MM.1S (cell line): ENCODE measurements at regions not wholly inside any gene's neighbourhood (a gene's known extent, or its start where the extent isn't known, plus 50 kb on each side); places are given as distances from the start of the nearest gene placed in this dataset.

Experiments
- DNase-seq: peaks from one replicate; pipeline ENCODE4 v3.0.0-alpha.2; 2015
- H2AFZ ChIP-seq: fragments of 300-600 bp; sonication (generic); 2 replicates; pipeline ENCODE4 v1.6.0; 2016; ENCODE audit warnings: antibody characterized with exemption, low read length
- H3F3A ChIP-seq: fragments of 300-600 bp; sonication (generic); 2 replicates; pipeline ENCODE4 v1.6.1; 2016; ENCODE audit warnings: mild to moderate bottlenecking, antibody characterized with exemption, low read length, moderate library complexity, mixed read lengths; ENCODE audit not compliant: insufficient read depth
- H3K27ac ChIP-seq: fragments of 300-600 bp; sonication (generic); 2 replicates; pipeline ENCODE4 v1.5.1; 2016; ENCODE audit warnings: mild to moderate bottlenecking, low read length
- H3K27me3 ChIP-seq: fragments of 300-600 bp; sonication (generic); replicated peaks from 2 replicates; pipeline ENCODE4 v1.6.0; 2016; ENCODE audit warnings: low read length; ENCODE audit not compliant: insufficient read depth
- H3K36me3 ChIP-seq: fragments of 300-600 bp; sonication (generic); replicated peaks from 2 replicates; pipeline ENCODE4 v1.6.1; 2016; ENCODE audit warnings: mild to moderate bottlenecking, low read length, mixed read lengths; ENCODE audit not compliant: insufficient read depth
- H3K4me1 ChIP-seq: fragments of 300-600 bp; sonication (generic); 2 replicates; pipeline ENCODE4 v1.6.1; 2016; ENCODE audit warnings: low read length, mixed read lengths
- H3K4me2 ChIP-seq: fragments of 300-600 bp; sonication (generic); 2 replicates; pipeline ENCODE4 v1.6.0; 2016; ENCODE audit warnings: low read depth, low read length
- H3K4me3 ChIP-seq: fragments of 300-600 bp; sonication (generic); 2 replicates; pipeline ENCODE4 v1.5.1; 2016; ENCODE audit warnings: low read length, mixed read lengths
- H3K79me2 ChIP-seq: fragments of 300-600 bp; sonication (generic); 2 replicates; pipeline ENCODE4 v1.6.1; 2016; ENCODE audit warnings: mixed run types, low read length, mixed read lengths
- H3K9ac ChIP-seq: fragments of 300-600 bp; sonication (generic); 2 replicates; pipeline ENCODE4 v1.6.1; 2016; ENCODE audit warnings: low read length, mixed read lengths
- H3K9me2 ChIP-seq: fragments of 300-600 bp; sonication (generic); replicated peaks from 2 replicates; pipeline ENCODE4 v1.6.1; 2016; ENCODE audit warnings: mild to moderate bottlenecking, low read length, mixed read lengths; ENCODE audit not compliant: insufficient read depth
- H3K9me3 ChIP-seq: fragments of 300-600 bp; sonication (generic); replicated peaks from 2 replicates; pipeline ENCODE4 v1.6.1; 2016; ENCODE audit warnings: mild to moderate bottlenecking, low read length, mixed read lengths; ENCODE audit not compliant: insufficient read depth
- H4K20me1 ChIP-seq: fragments of 300-600 bp; sonication (generic); 2 replicates; pipeline ENCODE4 v1.6.1; 2016; ENCODE audit warnings: mild to moderate bottlenecking, low read length, moderate library complexity, mixed read lengths; ENCODE audit not compliant: insufficient read depth
- CTCF ChIP-seq: fragments of 300-600 bp; sonication (generic); IDR thresholded peaks from 2 replicates; pipeline ENCODE4 v1.5.1; 2016; ENCODE audit warnings: antibody characterized with exemption, low read length, mixed read lengths
- EZH2 ChIP-seq: fragments of 300-600 bp; sonication (generic); optimal IDR thresholded peaks from 2 replicates; pipeline ENCODE3; 2017; ENCODE audit warnings: low read depth, mild to moderate bottlenecking, antibody characterized with exemption, low read length, mixed read lengths
- EZH2phosphoT487 ChIP-seq: fragments of 300-600 bp; sonication (generic); IDR thresholded peaks from 2 replicates; pipeline ENCODE4 v1.6.1; 2018; ENCODE audit warnings: antibody characterized with exemption, low read length

DNA sequence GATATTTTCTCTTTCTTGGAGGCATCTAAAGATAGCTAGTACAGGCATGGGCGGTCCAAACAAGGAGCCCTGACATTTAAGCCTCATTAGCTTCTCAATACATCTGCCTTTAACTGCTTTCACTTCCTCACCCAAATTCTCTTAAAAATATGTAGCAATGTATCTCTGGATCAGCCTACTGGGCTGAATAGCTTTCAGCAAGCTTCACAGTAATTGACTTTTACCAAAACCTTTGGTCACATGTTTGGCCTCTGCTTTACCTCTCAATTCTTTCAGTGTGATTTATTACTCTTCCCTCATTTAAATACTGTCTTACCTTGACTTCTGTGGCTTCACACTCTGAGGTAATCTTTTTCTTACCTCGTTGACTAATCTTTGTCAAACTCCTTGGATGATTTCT is 1618.1 kb downstream of the GRIK2 start:
- H3K27ac ChIP-seq, result no peak overlapping the region
- no peak overlapping the region for H3K9ac ChIP-seq
- H3K4me2 ChIP-seq, result no peak overlapping the region
- H3K9me3 ChIP-seq, result no peaks in the 10 kb centered on the region
- H3K4me3 ChIP-seq, result no peak overlapping the region
- DNase-seq, result no peak
- no peaks in the 10 kb centered on the region for H3K27me3 ChIP-seq
- H3K9me2 ChIP-seq, result no peaks in the 10 kb centered on the region
- no peaks in the 10 kb centered on the region for H3K79me2 ChIP-seq
- TF ChIP-seq EZH2phosphoT487, result no peak
- no peak for TF ChIP-seq CTCF
- no peak for TF ChIP-seq EZH2
- H3K36me3 ChIP-seq, result no peaks in the 10 kb centered on the region
- no peaks in the 10 kb centered on the region for H3F3A ChIP-seq
- no peak overlapping the region for H2AFZ ChIP-seq
- H4K20me1 ChIP-seq, result no peaks in the 10 kb centered on the region
- H3K4me1 ChIP-seq, result no peaks in the 10 kb centered on the region

- H3K9me3 ChIP-seq, result no peaks in the 10 kb centered on the region
- no peak for DNase-seq
Observed at GRCh38 chr6:103002282-103002681, 1608.8 kb downstream of the GRIK2 start.

DNA sequence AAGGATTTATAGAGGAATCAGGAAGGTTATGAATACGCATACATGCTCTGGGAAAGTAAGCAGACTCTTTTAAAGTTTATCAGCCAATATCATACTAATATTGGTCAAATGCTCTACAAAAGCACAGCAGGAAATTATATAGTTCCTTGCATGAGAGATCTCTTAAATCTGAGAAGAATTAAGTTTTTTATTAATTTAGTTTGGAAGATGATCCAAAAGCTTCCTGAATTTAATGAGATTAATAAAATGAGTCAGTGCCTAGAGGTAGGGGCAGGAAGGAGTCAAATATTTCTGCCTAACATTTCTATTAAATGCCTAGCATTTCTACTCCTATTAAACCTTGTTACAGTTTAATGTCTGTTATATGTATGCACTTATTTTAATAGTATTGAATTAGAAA is 1608.2 kb downstream of the GRIK2 start:
- Histone ChIP-seq H3K27me3 (no peaks in the 10 kb centered on the region), H3K4me3 (no peak overlapping the region)
- no peak for TF ChIP-seq CTCF
- no peak for TF ChIP-seq EZH2
- TF ChIP-seq EZH2phosphoT487, result no peak

More at GRCh38 chr6:103002282-103002681, 1608.8 kb downstream of the GRIK2 start:
- H3F3A ChIP-seq, result no peaks in the 10 kb centered on the region
- H3K36me3 ChIP-seq, result no peaks in the 10 kb centered on the region
- H2AFZ ChIP-seq, result no peak overlapping the region
- H3K4me3 ChIP-seq, result no peak overlapping the region
- H3K4me2 ChIP-seq, result no peak overlapping the region
- no peaks in the 10 kb centered on the region for H3K27me3 ChIP-seq
- no peaks in the 10 kb centered on the region for H3K79me2 ChIP-seq
- TF ChIP-seq EZH2phosphoT487 (no peak), CTCF (no peak), EZH2 (no peak)
- H3K9me2 ChIP-seq, result no peaks in the 10 kb centered on the region
- H3K9ac ChIP-seq, result no peak overlapping the region
- no peak overlapping the region for H3K27ac ChIP-seq
- H3K4me1 ChIP-seq, result no peaks in the 10 kb centered on the region
- no peaks in the 10 kb centered on the region for H4K20me1 ChIP-seq

More for the DNA sequence above, 1608.2 kb downstream of the GRIK2 start:
- no peaks in the 10 kb centered on the region for H3K4me1 ChIP-seq
- H3F3A ChIP-seq, result no peaks in the 10 kb centered on the region
- H3K36me3 ChIP-seq, result no peaks in the 10 kb centered on the region
- H3K27ac ChIP-seq, result no peak overlapping the region
- no peak overlapping the region for H3K4me2 ChIP-seq
- H4K20me1 ChIP-seq, result no peaks in the 10 kb centered on the region
- no peaks in the 10 kb centered on the region for H3K79me2 ChIP-seq
- H3K9ac ChIP-seq, result no peak overlapping the region
- no peak overlapping the region for H2AFZ ChIP-seq
- no peaks in the 10 kb centered on the region for H3K9me3 ChIP-seq
- no peaks in the 10 kb centered on the region for H3K9me2 ChIP-seq
- no peak for DNase-seq
